H9 (cell line): ENCODE measurements at regions not wholly inside any gene's neighbourhood (a gene's known extent, or its start where the extent isn't known, plus 50 kb on each side); places are given as distances from the start of the nearest gene placed in this dataset.

Experiments
- DNase-seq: peaks from one replicate; pipeline ENCODE4 v3.0.0-alpha.2; 2017
- H2AFZ ChIP-seq: one replicate; pipeline ENCODE4 v1.6.1; 2013; ENCODE audit warnings: mild to moderate bottlenecking, low read length, control low read depth, moderate library complexity
- H2AK5ac ChIP-seq: 2 replicates; pipeline ENCODE4 v1.6.1; 2013; ENCODE audit warnings: low read length, control low read depth, mixed read lengths; ENCODE audit not compliant: insufficient read length
- H2BK120ac ChIP-seq: one replicate; pipeline ENCODE4 v1.6.1; 2013; ENCODE audit warnings: low read depth, mild to moderate bottlenecking, low read length, control low read depth, inconsistent platforms; ENCODE audit not compliant: poor library complexity, severe bottlenecking
- H2BK12ac ChIP-seq: 2 replicates; pipeline ENCODE4 v1.6.1; 2013; ENCODE audit warnings: low read length, control low read depth, mixed read lengths, low read depth; ENCODE audit not compliant: insufficient read length
- H2BK15ac ChIP-seq: 2 replicates; pipeline ENCODE4 v1.6.1; 2013; ENCODE audit warnings: low read depth, low read length, control low read depth
- H2BK20ac ChIP-seq: one replicate; pipeline ENCODE4 v1.6.1; 2013; ENCODE audit warnings: low read depth, mild to moderate bottlenecking, low read length, control low read depth, inconsistent platforms; ENCODE audit not compliant: poor library complexity, severe bottlenecking
- H2BK5ac ChIP-seq: 2 replicates; pipeline ENCODE4 v1.6.1; 2013; ENCODE audit warnings: low read length, control low read depth, mixed read lengths; ENCODE audit not compliant: insufficient read length
- H3K14ac ChIP-seq: 2 replicates; pipeline ENCODE4 v1.6.1; 2013; ENCODE audit warnings: low read length, control low read depth; ENCODE audit not compliant: insufficient read depth
- H3K18ac ChIP-seq: 2 replicates; pipeline ENCODE4 v1.6.1; 2013; ENCODE audit warnings: low read depth, mild to moderate bottlenecking, mixed read lengths, low read length, control low read depth; ENCODE audit not compliant: insufficient read length
- H3K23ac ChIP-seq: 2 replicates; pipeline ENCODE4 v1.6.1; 2013; ENCODE audit warnings: low read length, control low read depth, mixed read lengths, low read depth; ENCODE audit not compliant: insufficient read length
- H3K23me2 ChIP-seq: 2 replicates; pipeline ENCODE4 v1.6.1; 2013; ENCODE audit warnings: low read depth, mild to moderate bottlenecking, mixed read lengths, low read length, control low read depth; ENCODE audit not compliant: insufficient read length, poor library complexity, severe bottlenecking
- H3K27ac ChIP-seq: 2 replicates; pipeline ENCODE4 v1.5.1; 2013; ENCODE audit warnings: low read length, control low read depth, mixed read lengths, low read depth; ENCODE audit not compliant: insufficient read length
- H3K27me3 ChIP-seq: 2 replicates; pipeline ENCODE4 v1.6.1; 2013; ENCODE audit warnings: low read length, control low read depth, inconsistent platforms; ENCODE audit not compliant: insufficient read depth
- H3K4ac ChIP-seq: 2 replicates; pipeline ENCODE4 v1.6.1; 2013; ENCODE audit warnings: low read depth, mild to moderate bottlenecking, control low read depth, inconsistent platforms, low read length, moderate library complexity
- H3K4me1 ChIP-seq: 2 replicates; pipeline ENCODE4 v1.6.1; 2013; ENCODE audit warnings: low read length, control low read depth, inconsistent platforms; ENCODE audit not compliant: insufficient read depth
- H3K4me2 ChIP-seq: 2 replicates; pipeline ENCODE4 v1.6.1; 2013; ENCODE audit warnings: low read length, control low read depth, mixed read lengths; ENCODE audit not compliant: insufficient read length, insufficient read depth
- H3K56ac ChIP-seq: 2 replicates; pipeline ENCODE4 v1.6.1; 2013; ENCODE audit warnings: low read depth, mild to moderate bottlenecking, mixed read lengths, low read length, control low read depth; ENCODE audit not compliant: insufficient read length
- H3K79me1 ChIP-seq: 2 replicates; pipeline ENCODE4 v1.6.1; 2013; ENCODE audit warnings: low read depth, mild to moderate bottlenecking, moderate library complexity, low read length, control low read depth, inconsistent platforms; ENCODE audit not compliant: insufficient read depth, poor library complexity, severe bottlenecking
- H3K79me2 ChIP-seq: 2 replicates; pipeline ENCODE4 v1.6.1; 2013; ENCODE audit warnings: low read length, control low read depth, inconsistent platforms; ENCODE audit not compliant: insufficient read depth
- H3K9ac ChIP-seq: 2 replicates; pipeline ENCODE4 v1.6.1; 2013; ENCODE audit warnings: low read length, control low read depth, mixed read lengths; ENCODE audit not compliant: insufficient read length; ENCODE audit errors: extremely low read depth
- H3K9me3 ChIP-seq: one replicate; pipeline ENCODE4 v1.6.1; 2013; ENCODE audit warnings: low read depth, low read length, inconsistent platforms; ENCODE audit not compliant: control insufficient read depth
- H3T11ph ChIP-seq: one replicate; pipeline ENCODE4 v1.6.1; 2013; ENCODE audit warnings: mild to moderate bottlenecking, low read length, control low read depth, inconsistent platforms
- H4K20me1 ChIP-seq: one replicate; pipeline ENCODE4 v1.6.1; 2013; ENCODE audit not compliant: control insufficient read depth, insufficient read length, insufficient read depth
- H4K5ac ChIP-seq: 2 replicates; pipeline ENCODE4 v1.6.1; 2013; ENCODE audit warnings: low read depth, mild to moderate bottlenecking, mixed read lengths, low read length, control low read depth; ENCODE audit not compliant: insufficient read length
- H4K8ac ChIP-seq: replicated peaks from 2 replicates; pipeline ENCODE4 v1.6.1; 2013; ENCODE audit warnings: low read length, control low read depth, mixed read lengths, low read depth; ENCODE audit not compliant: insufficient read length
- H4K91ac ChIP-seq: 2 replicates; pipeline ENCODE4 v1.6.1; 2013; ENCODE audit warnings: low read depth, mild to moderate bottlenecking, moderate library complexity, mixed read lengths, low read length, control low read depth; ENCODE audit not compliant: insufficient read length
- H3K27ac Mint-ChIP-seq, 3 experiments: 2 replicates in 2 of 3; 3 replicates in 1 of 3; pipeline ENCODE4 v1.8.0; 2020 to 2021; ENCODE audit warnings: mixed read lengths in 3 of 3, mild to moderate bottlenecking in 1 of 3, moderate library complexity in 1 of 3
- H3K27me3 Mint-ChIP-seq: 2 replicates; pipeline ENCODE4 v1.8.0; 2021; ENCODE audit warnings: low read depth, mild to moderate bottlenecking, moderate library complexity, mixed read lengths
- H3K36me3 Mint-ChIP-seq, 3 experiments: 2 replicates in 2 of 3; 3 replicates in 1 of 3; pipeline ENCODE4 v1.8.0; 2020 to 2021; ENCODE audit warnings: low read depth in 3 of 3, mixed read lengths in 3 of 3; ENCODE audit not compliant: insufficient read depth in 1 of 3
- H3K4me1 Mint-ChIP-seq, 2 experiments: 2 replicates each; pipeline ENCODE4 v1.8.0; 2020; ENCODE audit warnings: mixed read lengths in 2 of 2
- H3K4me3 Mint-ChIP-seq, 2 experiments: 2 replicates in 1 of 2; 3 replicates in 1 of 2; pipeline ENCODE4 v1.8.0; 2020 to 2021; ENCODE audit warnings: mild to moderate bottlenecking in 2 of 2, mixed read lengths in 2 of 2, moderate library complexity in 1 of 2
- H3K9me3 Mint-ChIP-seq, 2 experiments: 2 replicates in 1 of 2; 3 replicates in 1 of 2; pipeline ENCODE4 v1.8.0; 2020; ENCODE audit warnings: mild to moderate bottlenecking in 2 of 2, mixed read lengths in 2 of 2, moderate library complexity in 1 of 2
- CTCF ChIP-seq: fragments of 200-600 bp; sonication (generic); conservative IDR thresholded peaks from 3 replicates; pipeline ENCODE4 v1.8.0; 2021; ENCODE audit warnings: antibody characterized with exemption, mild to moderate bottlenecking
- WGBS: extraction: QIAGEN DNeasy Blood & Tissue Kit; methylation state at CpG from one replicate; pipeline ENCODE4 v1.1.7; 2013; ENCODE audit warnings: missing lambda C conversion rate, low lambda C conversion rate, mixed read lengths; ENCODE audit not compliant: insufficient read length; ENCODE audit errors: extremely low coverage; 5-methylcytosine and 5-hydroxymethylcytosine counted together

GRCh38 chr5:157926977-157927376 is 68.0 kb upstream of the CLINT1 start:
- no peak overlapping the region for H2AK5ac ChIP-seq
- no peaks in the 10 kb centered on the region; a peak in 1 of 7 replicates for H3K36me3 Mint-ChIP-seq
- peak overlapping the region in 1 of 3 experiments; percentile 81; a peak in 2 of 7 replicates for H3K27ac Mint-ChIP-seq
- no peak overlapping the region for H3T11ph ChIP-seq
- H3K23ac ChIP-seq = no peak overlapping the region
- no peak overlapping the region for H2BK120ac ChIP-seq
- DNase-seq = peak; percentile 44
- no CpG with 5 or more reads among the region's 4 CpGs for WGBS
- no peak for TF ChIP-seq CTCF
- H4K8ac ChIP-seq = no peak overlapping the region
- H4K5ac ChIP-seq = no peak overlapping the region
- H3K4me2 ChIP-seq = peak overlapping the region; percentile 25
- H3K18ac ChIP-seq = no peak overlapping the region
- no peak overlapping the region for H3K56ac ChIP-seq
- H3K27ac ChIP-seq = peak overlapping the region; percentile 65
- peaks cover 4% of the 10 kb centered on the region for H3K4me1 ChIP-seq
- no peak overlapping the region for H3K4ac ChIP-seq
- H3K9me3 Mint-ChIP-seq = no peaks in the 10 kb centered on the region
- no peak overlapping the region for H2BK15ac ChIP-seq
- no peak overlapping the region for H3K9ac ChIP-seq
- no peaks in the 10 kb centered on the region for H3K9me3 ChIP-seq
- peaks cover 36 to 38% of the 10 kb centered on the region in 2 experiments for H3K4me1 Mint-ChIP-seq
- no peak overlapping the region for H2AFZ ChIP-seq
- H3K79me1 ChIP-seq = no peaks in the 10 kb centered on the region
- 0 out of 5 replicates have a peak overlapping the region, but pooled peaks of 1 of the 2 experiments have one; percentile 4 for H3K4me3 Mint-ChIP-seq
- no peak overlapping the region for H2BK12ac ChIP-seq
- no peak overlapping the region for H4K91ac ChIP-seq
- H2BK20ac ChIP-seq = no peak overlapping the region
- no peak overlapping the region for H2BK5ac ChIP-seq
- H3K79me2 ChIP-seq = no peaks in the 10 kb centered on the region
- H3K27me3 ChIP-seq = no peaks in the 10 kb centered on the region
- H3K27me3 Mint-ChIP-seq = no peaks in the 10 kb centered on the region
- no peaks in the 10 kb centered on the region for H4K20me1 ChIP-seq
- H3K23me2 ChIP-seq = peaks cover 4% of the 10 kb centered on the region
- no peak overlapping the region for H3K14ac ChIP-seq
